Naive B cell (primary cell): ENCODE measurements at regions not wholly inside any gene's neighbourhood (a gene's known extent, or its start where the extent isn't known, plus 50 kb on each side); places are given as distances from the start of the nearest gene placed in this dataset.

ENCODE experiments used
- ATAC-seq, 2 donors: fragments of 150-1000 bp; cut with Tn5 transposase; 2 replicates each; pipeline ENCODE4 v1.10.0; 2021; ENCODE audit warnings: low read depth in 2 of 2, mild to moderate bottlenecking in 2 of 2, moderate library complexity in 2 of 2
- DNase-seq: peaks from one replicate; pipeline ENCODE4 v3.0.0; 2022
- H3K27ac Mint-ChIP-seq, 6 donors: one replicate each; pipeline ENCODE4 v1.8.0; 2020 to 2022; ENCODE audit warnings: mild to moderate bottlenecking in 6 of 6, mixed read lengths in 6 of 6, moderate library complexity in 5 of 6, inconsistent platforms in 2 of 6
- H3K27me3 Mint-ChIP-seq, 3 donors: one replicate each; pipeline ENCODE4 v1.8.0; 2021 to 2022; ENCODE audit warnings: mixed read lengths in 3 of 3, mild to moderate bottlenecking in 1 of 3
- H3K36me3 Mint-ChIP-seq, 2 donors: one replicate each; pipeline ENCODE4 v1.8.0; 2020 to 2022; ENCODE audit warnings: mixed read lengths in 2 of 2, inconsistent platforms in 1 of 2, mild to moderate bottlenecking in 1 of 2
- H3K4me1 Mint-ChIP-seq, 3 donors: one replicate each; pipeline ENCODE4 v1.8.0; 2020 to 2022; ENCODE audit warnings: mixed read lengths in 3 of 3, inconsistent platforms in 1 of 3, mild to moderate bottlenecking in 1 of 3, moderate library complexity in 1 of 3
- H3K4me3 Mint-ChIP-seq, 8 donors: one replicate each; pipeline ENCODE4 v1.8.0; 2020 to 2022; ENCODE audit warnings: mild to moderate bottlenecking in 8 of 8, mixed read lengths in 8 of 8, moderate library complexity in 8 of 8, inconsistent platforms in 2 of 8
- H3K9me3 Mint-ChIP-seq, 7 donors: one replicate each; pipeline ENCODE4 v1.8.0; 2020 to 2022; ENCODE audit warnings: mixed read lengths in 7 of 7, mild to moderate bottlenecking in 5 of 7, inconsistent platforms in 2 of 7, moderate library complexity in 1 of 7

DNA sequence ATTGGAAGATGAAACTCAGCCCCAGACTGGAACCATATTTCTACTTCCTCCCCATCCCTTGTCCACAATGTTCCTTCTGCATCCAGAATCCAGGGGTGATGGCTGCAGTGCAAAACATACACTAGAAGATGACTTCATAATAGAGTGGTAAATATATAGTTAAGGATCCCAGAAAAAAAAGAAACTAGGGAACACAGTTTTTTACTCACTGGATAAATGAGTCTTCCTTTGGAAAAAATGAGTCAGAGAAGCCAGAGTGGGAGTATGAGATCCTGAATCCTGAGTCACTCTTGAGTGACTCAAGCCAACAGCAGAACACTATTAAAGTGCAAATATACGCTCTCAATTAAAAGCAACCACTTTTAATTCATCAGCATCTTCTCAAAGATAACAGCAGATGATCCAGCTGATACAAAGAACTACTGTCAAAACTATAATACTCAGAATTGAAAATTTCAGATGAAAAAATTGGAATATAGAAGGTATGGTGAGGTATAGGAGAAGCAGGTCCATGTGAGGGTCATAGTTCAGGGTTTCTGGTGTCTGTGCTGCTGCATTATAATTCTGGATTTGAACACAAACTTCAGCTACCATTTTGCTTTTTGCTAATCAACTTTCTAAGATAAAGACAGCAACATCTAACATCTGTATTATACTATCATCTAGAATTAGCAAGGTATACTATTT lies 987.2 kb upstream of the CDH2 start:
- Mint-ChIP-seq H3K4me3 (no peak overlapping the region), H3K9me3 (peaks cover 0 to 13% (median 5%) of the 10 kb centered on the region in 7 donors)

DNA sequence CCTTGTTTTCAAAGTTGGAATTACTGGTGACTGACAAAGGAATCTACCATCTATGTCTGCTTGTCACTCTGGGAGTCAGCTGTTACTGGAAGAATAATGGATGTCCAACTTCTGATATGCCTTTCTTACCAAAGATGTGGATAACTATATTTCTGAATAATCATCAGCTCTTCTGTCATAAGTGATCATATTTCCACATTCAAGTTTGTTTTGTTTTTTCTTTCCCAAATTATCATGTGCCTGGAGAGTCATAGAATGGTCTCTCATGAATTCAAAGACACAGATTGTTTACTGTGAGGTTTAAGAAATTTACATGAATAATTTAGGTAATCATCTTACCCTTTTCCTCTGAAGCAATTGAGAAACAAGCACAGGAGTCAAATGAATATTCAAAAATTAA lies 986.7 kb upstream of the CDH2 start:
- Mint-ChIP-seq H3K36me3 (no peaks in the 10 kb centered on the region), H3K27me3 (no peaks in the 10 kb centered on the region), H3K4me1 (no peaks in the 10 kb centered on the region), H3K9me3 (peaks cover 0 to 9% (median 5%) of the 10 kb centered on the region in 7 donors), H3K4me3 (no peak overlapping the region), H3K27ac (no peak overlapping the region)
- no peak for DNase-seq
- ATAC-seq = no peak

More for the DNA sequence above, 987.2 kb upstream of the CDH2 start:
- no peaks in the 10 kb centered on the region for H3K27me3 Mint-ChIP-seq
- DNase-seq (no peak), ATAC-seq (no peak)
- no peaks in the 10 kb centered on the region for H3K36me3 Mint-ChIP-seq
- H3K27ac Mint-ChIP-seq = no peak overlapping the region
- no peaks in the 10 kb centered on the region for H3K4me1 Mint-ChIP-seq

DNA sequence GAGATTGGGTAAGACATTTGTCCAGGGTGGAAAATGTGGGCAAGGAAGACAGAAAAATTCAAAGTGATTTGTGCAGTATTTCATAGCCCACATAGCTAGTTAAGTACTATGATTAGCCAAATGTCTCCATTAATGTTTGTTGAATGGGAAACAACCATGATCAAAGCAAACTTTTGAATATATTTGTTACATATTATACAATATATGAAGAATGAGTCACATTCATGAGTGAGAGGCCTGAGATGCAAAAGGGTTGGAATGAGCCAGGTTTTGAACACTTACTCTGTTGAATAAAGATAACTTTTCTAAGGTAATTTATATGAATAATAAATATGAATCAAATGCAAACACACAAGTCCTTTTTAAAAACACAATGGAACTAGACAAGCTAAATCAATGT lies 984.5 kb upstream of the CDH2 start:
- no peak for DNase-seq
- no peak overlapping the region for H3K4me3 Mint-ChIP-seq
- ATAC-seq = no peak
- no peak overlapping the region for H3K27ac Mint-ChIP-seq
- H3K9me3 Mint-ChIP-seq = peaks cover 0 to 14% (median 2%) of the 10 kb centered on the region in 7 donors
- no peaks in the 10 kb centered on the region for H3K36me3 Mint-ChIP-seq
- H3K4me1 Mint-ChIP-seq = no peaks in the 10 kb centered on the region
- H3K27me3 Mint-ChIP-seq = no peaks in the 10 kb centered on the region

DNA sequence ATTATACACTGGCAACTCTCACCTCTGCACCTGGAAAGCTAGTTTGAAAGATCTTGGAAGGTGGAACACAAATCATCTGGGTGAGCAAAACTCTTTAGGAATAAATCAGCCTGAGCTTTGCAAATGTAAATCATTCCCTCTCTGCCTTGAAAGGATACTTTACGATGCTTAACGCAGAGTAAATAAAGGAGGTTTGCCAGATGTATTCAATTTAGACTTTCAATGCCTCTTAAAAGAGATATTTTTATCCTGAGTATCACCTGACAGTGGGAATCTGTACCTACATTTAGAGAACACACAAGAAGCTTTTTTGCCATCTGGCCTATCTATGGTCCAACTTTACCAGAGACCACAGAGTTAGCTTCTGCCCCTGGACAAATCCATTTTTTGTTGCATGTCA lies 983.2 kb upstream of the CDH2 start:
- no peak overlapping the region for H3K4me3 Mint-ChIP-seq
- no peak overlapping the region for H3K27ac Mint-ChIP-seq
- no peaks in the 10 kb centered on the region for H3K4me1 Mint-ChIP-seq
- H3K27me3 Mint-ChIP-seq = no peaks in the 10 kb centered on the region
- no peaks in the 10 kb centered on the region for H3K36me3 Mint-ChIP-seq
- DNase-seq = no peak
- ATAC-seq = no peak
- H3K9me3 Mint-ChIP-seq = peaks cover 1 to 10% (median 3%) of the 10 kb centered on the region in 7 donors

DNA sequence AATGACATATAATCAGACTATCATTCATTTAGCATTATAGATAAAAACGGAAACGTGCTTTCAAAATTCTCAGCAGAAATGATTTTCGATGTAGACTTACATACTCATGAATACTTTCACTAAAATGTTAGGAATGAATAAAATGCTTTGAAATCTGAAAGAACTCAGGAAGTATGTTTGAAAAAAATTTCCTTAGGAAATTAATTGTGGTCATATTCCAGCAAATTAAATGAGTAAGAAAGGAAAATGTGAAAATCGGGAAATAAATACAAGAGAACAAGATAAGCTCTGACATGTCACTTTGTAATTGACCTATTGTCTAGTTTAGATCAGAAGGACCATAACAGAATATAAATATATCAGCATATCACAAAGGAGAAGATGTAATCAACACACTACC lies 981.0 kb upstream of the CDH2 start:
- Mint-ChIP-seq H3K36me3 (no peaks in the 10 kb centered on the region), H3K9me3 (peaks cover 1 to 13% (median 4%) of the 10 kb centered on the region in 7 donors), H3K27ac (no peak overlapping the region), H3K27me3 (no peaks in the 10 kb centered on the region), H3K4me1 (no peaks in the 10 kb centered on the region), H3K4me3 (no peak overlapping the region)
- ATAC-seq (no peak), DNase-seq (no peak)

DNA sequence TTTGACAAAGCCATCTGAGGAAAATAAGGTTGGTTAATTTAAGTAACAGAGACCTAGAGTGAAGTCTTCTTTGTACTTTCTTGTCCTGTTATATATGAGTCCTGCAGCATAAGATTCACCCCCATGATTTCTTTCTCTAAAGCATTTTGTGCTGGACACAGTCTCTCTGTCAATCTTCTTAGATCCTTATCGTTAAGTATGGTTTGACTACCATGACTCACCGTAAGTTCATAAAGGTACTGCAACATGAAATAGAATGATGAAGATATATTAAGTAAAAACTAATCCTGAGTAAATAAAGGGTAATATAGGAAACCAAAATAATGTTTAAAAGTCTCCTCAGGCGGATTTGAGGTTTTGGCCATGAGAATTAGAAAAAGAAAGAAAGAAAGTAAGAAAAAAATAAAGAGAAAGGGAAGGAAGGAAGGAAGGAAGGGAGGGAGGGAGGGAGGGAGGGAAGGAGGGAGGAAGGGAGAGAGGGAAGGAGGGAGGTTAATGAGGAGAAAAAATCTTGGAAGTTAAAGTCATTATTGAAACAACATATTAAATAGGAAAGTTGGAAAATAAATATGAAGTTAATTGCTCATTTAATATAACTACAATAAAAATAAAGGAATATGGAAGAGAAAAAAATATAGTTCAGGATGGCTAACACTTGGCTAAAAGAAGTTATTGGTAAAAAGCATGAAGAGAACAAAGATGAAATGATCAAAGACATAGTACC lies 980.3 kb upstream of the CDH2 start:
- H3K9me3 Mint-ChIP-seq = peaks cover 1 to 15% (median 4%) of the 10 kb centered on the region in 7 donors
- H3K36me3 Mint-ChIP-seq = no peaks in the 10 kb centered on the region
- H3K4me1 Mint-ChIP-seq = no peaks in the 10 kb centered on the region
- no peak for DNase-seq
- ATAC-seq = no peak
- no peak overlapping the region for H3K4me3 Mint-ChIP-seq
- H3K27ac Mint-ChIP-seq = no peak overlapping the region
- no peaks in the 10 kb centered on the region for H3K27me3 Mint-ChIP-seq

DNA sequence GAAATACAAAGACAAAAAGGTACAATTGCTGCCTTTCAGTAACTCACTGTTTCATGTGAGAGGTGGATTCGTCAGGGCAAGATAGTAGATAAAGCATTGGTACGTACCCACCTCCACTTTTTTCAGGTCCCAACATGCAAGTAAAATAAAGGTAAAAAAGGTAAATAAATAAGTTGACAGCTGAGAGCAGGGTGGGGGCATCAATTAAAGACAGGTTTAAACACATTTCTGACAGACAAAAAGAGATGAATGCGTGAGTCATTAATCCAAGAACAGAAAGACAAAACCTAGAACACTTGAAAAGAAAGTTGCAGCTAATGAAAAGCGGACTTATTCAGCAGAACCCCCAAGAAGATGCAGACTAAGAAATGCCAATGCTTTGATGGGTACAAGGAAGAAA lies 979.6 kb upstream of the CDH2 start:
- Mint-ChIP-seq H3K27ac (no peak overlapping the region), H3K4me3 (no peak overlapping the region), H3K4me1 (no peaks in the 10 kb centered on the region), H3K9me3 (peaks cover 1 to 15% (median 4%) of the 10 kb centered on the region in 7 donors), H3K27me3 (no peaks in the 10 kb centered on the region), H3K36me3 (no peaks in the 10 kb centered on the region)
- DNase-seq = no peak
- no peak for ATAC-seq

DNA sequence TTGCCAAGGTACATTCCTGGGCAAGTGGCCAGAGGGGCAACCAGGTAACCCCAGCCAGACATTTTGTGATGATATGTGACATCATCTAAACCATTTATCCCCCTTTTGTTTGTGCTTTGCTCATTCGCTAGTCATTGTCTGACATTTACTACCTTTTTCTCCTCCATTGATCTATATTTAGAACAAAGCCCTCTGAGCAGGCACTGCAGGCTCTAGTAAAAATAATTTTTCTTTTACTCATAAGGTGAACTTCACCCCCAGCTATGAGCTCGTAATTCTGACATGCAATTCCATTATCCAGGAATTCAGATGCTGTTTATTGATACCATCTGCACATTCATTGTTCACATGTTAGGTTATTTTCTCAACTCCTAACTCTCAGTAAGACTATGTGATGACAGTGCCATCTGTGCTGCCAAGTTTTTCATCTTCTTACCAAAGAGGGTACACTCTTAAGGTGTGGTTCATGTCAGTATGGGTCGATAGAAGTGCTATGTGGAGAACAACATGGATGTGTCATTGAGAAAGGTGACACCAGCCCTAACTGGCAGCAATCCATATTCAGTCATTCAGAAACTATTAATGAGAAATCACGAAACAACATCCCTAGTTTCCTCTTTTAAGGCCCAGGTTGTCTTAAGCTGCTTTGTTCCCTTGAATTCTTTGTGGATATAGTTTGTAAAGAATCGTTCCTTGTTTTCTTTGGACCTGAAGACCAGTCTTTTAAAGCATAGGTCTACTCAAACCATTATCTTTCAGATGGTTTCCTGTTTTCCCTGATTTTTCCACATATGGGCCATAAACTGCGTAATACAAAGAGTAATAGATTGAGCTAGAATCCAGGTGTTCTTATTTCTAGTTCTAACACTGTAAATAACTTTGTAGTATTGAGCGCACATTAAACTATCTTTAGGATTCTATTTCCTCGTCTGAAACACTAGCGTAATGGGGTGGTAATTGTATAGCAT lies 978.1 kb upstream of the CDH2 start:
- Mint-ChIP-seq H3K4me3 (no peak overlapping the region), H3K27me3 (no peaks in the 10 kb centered on the region)

DNA sequence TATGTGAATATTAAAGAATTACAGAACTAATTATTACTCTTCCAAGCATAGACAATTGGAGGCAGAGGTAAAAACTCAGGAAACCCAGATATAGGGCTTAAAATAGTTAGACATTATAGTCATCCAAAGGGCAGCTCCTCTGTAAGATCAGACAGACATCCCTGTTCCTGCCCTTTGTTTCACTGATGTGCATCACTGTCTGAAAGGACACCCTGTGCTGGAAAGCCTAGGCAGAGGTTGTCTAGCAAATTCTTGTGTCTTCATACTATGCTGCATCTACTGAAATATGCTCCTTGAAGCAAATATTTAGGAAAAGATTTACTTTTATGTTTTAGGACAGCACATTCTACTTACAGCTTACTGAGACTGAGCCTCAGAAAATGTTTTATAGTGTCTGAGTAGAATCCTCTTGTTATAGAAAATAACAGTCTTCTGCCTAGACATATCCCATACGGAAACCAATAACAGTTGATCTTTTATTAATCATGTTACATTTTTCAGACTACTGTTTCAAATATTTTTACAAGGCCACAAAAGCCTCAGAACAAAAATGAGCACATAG lies 977.3 kb upstream of the CDH2 start:
- no peaks in the 10 kb centered on the region for H3K36me3 Mint-ChIP-seq
- H3K27me3 Mint-ChIP-seq = no peaks in the 10 kb centered on the region
- ATAC-seq (no peak), DNase-seq (no peak)
- peaks cover 0 to 15% (median 4%) of the 10 kb centered on the region in 7 donors for H3K9me3 Mint-ChIP-seq
- H3K27ac Mint-ChIP-seq = no peak overlapping the region
- no peak overlapping the region for H3K4me3 Mint-ChIP-seq
- no peaks in the 10 kb centered on the region for H3K4me1 Mint-ChIP-seq

More for the DNA sequence above, 978.1 kb upstream of the CDH2 start:
- Mint-ChIP-seq H3K27ac (no peak overlapping the region), H3K4me1 (no peaks in the 10 kb centered on the region), H3K36me3 (no peaks in the 10 kb centered on the region), H3K9me3 (peaks cover 0 to 15% (median 4%) of the 10 kb centered on the region in 7 donors)
- no peak for ATAC-seq
- no peak for DNase-seq

DNA sequence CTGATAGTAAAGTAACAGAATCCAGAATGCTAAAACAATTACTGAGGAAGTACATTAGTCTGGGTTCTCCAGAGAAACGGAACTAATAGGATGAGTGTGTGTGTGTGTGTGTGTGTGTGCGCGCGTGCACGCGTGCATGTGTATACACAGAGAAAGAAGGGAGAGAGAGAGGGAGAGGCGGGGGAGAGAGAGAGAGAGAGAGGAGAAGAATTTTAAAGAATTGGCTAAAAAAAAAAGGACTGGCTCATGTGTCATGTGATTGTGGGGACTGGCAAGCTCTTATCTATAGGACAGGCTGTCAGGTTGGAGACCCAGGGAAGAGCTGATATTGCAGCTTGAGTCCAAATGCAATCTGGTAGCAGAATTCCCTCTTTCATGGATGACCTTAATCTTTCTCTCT lies 976.2 kb upstream of the CDH2 start:
- Mint-ChIP-seq H3K27me3 (no peaks in the 10 kb centered on the region), H3K9me3 (peaks cover 0 to 10% (median 4%) of the 10 kb centered on the region in 7 donors), H3K4me1 (no peaks in the 10 kb centered on the region), H3K27ac (no peak overlapping the region), H3K36me3 (no peaks in the 10 kb centered on the region), H3K4me3 (no peak overlapping the region)
- no peak for ATAC-seq
- no peak for DNase-seq

DNA sequence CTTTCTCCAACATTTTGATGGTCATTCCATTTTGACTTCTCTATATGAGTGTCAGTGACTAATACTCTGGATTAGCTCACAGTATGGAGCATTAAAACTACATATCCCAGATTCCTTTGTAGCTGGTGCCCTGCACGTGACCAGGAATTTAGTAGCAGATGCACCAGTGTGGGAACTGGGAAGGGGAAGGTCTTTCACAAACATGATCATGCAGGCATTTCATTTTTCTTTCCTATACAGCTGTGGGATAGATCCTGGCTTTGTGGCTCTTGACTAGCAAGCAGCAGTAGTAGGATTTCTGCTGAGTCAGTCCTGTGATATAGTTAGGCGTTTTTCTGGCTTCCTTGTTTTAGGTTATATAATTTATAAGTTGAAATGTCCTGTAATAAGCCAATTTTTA lies 971.0 kb upstream of the CDH2 start:
- no peak for ATAC-seq
- no peaks in the 10 kb centered on the region for H3K27me3 Mint-ChIP-seq
- H3K4me3 Mint-ChIP-seq = no peak overlapping the region
- H3K36me3 Mint-ChIP-seq = no peaks in the 10 kb centered on the region
- no peaks in the 10 kb centered on the region for H3K4me1 Mint-ChIP-seq
- peaks cover 0 to 2% (median 0%) of the 10 kb centered on the region in 7 donors for H3K9me3 Mint-ChIP-seq
- no peak overlapping the region for H3K27ac Mint-ChIP-seq
- no peak for DNase-seq

DNA sequence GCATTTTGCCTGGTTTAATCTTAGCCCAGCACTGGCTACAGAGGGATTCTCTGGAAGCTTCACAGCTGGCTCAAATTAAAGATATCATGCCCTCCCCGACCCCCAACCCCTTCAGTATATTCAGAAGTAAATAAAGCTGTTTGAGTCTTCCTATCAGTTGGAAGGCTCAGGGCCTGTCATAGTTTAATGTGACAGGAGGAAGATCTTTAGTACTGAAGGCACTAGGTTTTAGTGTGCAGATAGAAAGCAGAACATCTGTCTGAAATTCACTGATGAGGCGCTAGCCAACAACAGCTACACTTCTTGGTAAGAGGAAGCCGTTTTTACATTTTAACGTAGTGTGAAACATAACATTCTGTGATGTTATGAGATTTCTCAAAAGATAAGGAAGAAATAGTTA lies 969.1 kb upstream of the CDH2 start:
- Mint-ChIP-seq H3K27ac (no peak overlapping the region), H3K27me3 (no peaks in the 10 kb centered on the region), H3K4me1 (no peaks in the 10 kb centered on the region), H3K9me3 (peaks cover 0 to 2% (median 0%) of the 10 kb centered on the region in 7 donors), H3K36me3 (no peaks in the 10 kb centered on the region), H3K4me3 (no peak overlapping the region)
- DNase-seq (no peak), ATAC-seq (no peak)

DNA sequence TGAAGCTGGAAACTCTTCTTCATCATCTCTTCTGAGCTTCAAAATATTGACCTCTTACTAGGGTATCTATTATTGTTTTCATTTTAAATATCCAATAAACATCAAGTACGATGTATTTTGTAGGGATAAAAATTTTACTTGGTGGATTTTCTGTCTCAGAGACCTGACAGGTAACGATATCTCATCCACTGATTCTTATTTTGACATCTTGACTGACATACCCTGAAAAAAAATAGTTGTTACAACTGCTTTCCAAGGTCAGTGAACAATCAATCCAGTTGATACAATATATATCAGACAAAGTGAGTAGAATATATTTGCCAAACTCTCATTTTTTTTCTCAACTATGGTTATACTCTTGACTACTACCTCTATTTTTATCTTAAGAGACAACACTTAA lies 963.7 kb upstream of the CDH2 start:
- Mint-ChIP-seq H3K36me3 (no peaks in the 10 kb centered on the region), H3K27me3 (no peaks in the 10 kb centered on the region), H3K9me3 (peaks cover 0 to 5% (median 0%) of the 10 kb centered on the region in 7 donors), H3K4me1 (no peaks in the 10 kb centered on the region), H3K27ac (no peak overlapping the region), H3K4me3 (no peak overlapping the region)
- ATAC-seq (no peak), DNase-seq (no peak)
